GM04503 (cell line): ENCODE measurements at regions not wholly inside any gene's neighbourhood (a gene's known extent, or its start where the extent isn't known, plus 50 kb on each side); places are given as distances from the start of the nearest gene placed in this dataset.

Source experiments
- DNase-seq: peaks from one replicate; pipeline ENCODE4 v3.0.0-alpha.2; 2012; ENCODE audit warnings: low read depth

GRCh38 chr2:200137691-200138090, 168.8 kb upstream of the SPATS2L start:
- no peak for DNase-seq

- no peak for DNase-seq
These were observed 167.9 kb upstream of the SPATS2L start for GRCh38 chr2:200138391-200139124.

- no peak for DNase-seq
These were observed 161.9 kb upstream of the SPATS2L start for GRCh38 chr2:200144571-200144970.

DNA sequence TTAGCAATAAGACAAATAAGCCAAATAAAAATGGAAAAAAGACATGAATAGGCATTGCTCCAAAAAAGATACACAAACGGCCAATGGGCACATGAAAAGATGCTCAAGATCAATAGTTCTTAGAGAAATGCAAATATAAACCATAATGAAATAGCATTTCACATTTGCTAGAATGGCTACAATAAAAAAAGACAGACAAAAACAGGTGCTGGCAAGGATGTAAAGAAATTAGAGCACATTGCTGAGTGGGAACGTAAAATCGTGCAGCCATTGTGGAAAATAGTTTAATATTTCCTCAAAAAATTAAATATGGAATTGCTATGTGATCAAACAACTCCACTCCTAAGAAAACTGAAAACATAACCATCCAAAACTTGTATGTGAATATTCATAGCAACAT, 160.0 kb upstream of the SPATS2L start:
- no peak for DNase-seq

GRCh38 chr2:200147371-200147770, 159.1 kb upstream of the SPATS2L start:
- DNase-seq = no peak

DNA sequence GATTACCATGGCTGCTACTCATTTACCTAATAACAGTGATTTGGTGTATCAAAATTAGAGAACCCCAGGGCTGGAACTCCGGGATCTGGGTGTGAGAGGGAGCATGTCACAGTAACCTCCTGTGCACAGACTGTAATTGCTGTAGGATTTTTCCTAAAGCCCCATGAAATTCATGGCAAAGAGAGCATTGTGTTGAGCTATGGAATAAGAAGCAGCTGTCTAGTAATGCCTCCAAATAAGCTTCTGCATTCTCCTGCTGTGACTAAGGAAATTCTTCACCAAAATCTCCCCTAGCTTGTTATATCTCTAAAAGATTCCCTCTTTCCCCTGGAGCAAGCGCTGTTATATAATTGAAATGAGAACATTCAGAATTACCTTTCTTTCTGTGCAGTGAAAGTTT, 158.1 kb upstream of the SPATS2L start:
- DNase-seq = no peak

DNA sequence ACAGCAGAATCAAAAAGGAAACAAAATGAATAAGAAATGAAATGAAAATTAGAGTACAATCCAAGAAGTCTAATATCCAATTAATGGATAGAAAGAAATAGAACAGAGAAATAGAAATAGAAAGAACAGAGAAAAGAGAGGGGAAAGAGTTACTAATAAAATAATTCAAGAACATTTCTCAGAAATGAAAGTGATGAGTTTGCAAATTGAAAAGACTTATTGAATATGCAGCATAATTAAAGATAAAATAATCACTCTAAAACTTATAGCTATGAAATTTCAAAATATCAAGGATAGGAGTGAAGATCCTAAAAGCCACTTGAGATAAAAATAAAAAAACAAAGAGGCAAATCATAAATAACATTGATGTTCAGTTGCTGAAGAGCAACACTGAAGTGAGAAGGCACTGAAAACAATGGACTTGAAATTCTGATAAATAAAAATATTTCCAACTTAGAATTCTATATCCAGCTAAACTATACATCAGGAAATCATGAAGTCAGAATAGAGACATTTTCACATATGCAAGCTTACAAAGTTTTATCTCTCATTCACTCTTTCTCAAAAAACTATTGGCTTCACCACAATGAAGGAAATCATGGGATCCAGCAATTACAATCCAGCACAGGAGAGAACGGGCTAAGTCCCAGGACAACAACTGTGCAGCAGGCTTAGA, 155.9 kb upstream of the SPATS2L start:
- DNase-seq = no peak

DNA sequence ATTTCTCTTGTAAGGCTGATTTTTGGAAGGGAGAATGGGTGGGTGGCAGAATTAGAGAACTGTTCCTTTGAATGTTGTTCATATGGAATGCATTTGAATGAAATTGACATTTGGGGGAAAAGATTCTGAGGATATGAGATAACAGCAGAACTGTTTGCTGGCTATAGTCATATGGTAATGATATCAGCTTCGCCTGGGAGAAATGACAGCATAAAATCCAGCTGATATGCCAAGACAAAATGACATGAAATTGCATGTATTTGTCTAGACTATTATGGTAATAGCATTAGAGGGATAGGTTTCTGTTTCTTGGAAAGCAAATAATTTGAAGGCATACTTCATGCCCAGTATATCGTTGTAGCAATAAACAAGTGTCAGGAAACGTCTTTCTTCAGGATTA, 150.8 kb upstream of the SPATS2L start:
- DNase-seq = no peak

- DNase-seq = peak; percentile 56
These were observed 150.2 kb upstream of the SPATS2L start for GRCh38 chr2:200156166-200156835.

DNA sequence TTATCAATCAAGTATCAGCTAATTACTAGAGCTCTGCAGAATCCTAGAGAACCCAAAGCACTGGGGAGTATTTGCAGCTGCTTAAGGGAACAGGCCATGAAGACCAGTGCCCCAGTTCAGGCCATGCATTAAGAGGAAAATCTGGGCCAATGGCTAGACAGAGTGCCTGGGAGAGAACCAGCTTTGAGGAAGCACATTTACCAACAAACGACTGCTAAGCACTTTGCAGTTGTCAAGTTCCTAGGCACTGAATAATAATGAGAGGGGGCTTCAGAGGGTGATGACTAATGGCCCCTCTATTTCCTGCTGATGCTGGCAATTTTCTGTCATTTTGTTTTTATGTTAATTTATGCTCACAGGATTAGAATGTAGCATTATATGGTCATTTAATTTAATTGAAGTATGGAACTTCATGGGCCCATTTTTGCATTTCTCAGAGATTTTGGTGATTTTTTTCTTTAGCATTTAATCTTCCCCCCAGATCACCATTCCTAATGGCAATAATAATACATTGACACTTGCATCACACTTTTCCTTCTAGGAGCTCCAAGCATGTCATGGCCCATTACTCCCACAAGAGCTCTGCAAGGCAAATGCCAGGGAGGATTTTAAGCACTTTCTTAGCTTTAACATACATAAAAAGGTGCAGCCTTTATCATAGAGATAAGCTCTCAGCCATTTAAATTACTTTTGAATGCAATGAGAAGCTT, 147.7 kb upstream of the SPATS2L start:
- DNase-seq = no peak

- DNase-seq = peak; percentile 13
These were observed 147.2 kb upstream of the SPATS2L start for GRCh38 chr2:200159357-200159707.

DNA sequence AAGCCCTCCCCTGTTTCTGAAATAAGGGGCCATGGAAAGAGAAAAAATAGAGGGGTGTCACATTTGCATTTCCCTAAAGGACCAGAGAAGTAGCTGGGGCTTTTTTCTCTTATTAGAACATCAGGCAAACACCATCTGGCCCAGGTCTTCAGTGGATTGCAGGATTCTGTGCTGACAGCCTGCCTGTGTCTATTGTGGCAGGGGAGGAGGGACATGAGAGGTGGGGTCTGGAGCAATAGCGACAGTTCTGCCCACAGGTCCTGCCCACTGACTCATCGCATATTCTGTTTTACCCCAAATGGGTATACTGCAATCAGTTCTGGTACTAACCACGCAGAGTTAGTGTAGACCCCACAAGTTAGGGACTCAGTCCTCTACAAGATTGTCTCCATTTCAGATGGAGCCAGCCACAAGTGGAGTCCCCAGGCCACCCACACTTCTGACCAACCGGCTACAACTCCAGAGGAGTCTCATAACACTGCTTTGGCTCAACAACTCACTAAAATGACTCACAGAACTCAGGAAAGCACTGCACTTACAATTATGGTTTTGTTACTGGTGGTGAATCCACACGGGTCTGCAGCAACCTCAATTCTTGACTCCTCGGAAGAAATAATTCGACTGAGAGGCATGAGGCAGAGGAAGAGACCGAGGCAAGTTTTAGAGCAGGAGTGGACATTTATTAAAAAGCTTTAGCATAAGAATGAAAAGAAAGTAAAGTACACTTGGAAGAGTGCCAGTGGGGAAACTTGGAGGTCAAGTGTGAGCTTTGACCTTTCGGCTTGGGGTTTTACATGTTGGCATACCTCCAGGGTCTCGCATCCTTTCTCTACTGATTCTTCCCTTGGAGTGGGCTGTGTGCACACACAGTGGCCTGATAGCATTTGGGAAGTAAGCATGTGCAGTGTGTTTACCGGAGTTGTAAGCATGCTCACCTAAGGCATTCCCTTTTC, 146.4 kb upstream of the SPATS2L start:
- no peak for DNase-seq

DNA sequence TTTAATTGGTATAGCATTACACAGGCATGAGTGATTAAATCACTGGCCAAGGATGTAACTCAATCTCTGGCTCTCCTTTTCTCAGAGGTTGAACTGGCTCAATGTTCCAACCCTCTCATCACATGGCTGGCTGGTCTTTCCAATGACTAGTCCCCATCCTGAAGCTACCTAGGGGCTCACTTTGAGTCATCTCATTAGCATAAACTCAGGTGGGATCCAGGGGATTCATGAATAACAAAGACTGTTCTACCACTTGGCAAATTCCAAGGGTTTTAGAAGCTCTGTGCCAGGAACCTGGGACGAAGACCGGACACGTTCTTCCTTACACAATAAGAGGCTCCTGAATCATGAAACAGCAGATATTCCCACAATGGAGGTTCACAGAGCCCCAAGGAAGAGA, 145.0 kb upstream of the SPATS2L start:
- DNase-seq = no peak

DNA sequence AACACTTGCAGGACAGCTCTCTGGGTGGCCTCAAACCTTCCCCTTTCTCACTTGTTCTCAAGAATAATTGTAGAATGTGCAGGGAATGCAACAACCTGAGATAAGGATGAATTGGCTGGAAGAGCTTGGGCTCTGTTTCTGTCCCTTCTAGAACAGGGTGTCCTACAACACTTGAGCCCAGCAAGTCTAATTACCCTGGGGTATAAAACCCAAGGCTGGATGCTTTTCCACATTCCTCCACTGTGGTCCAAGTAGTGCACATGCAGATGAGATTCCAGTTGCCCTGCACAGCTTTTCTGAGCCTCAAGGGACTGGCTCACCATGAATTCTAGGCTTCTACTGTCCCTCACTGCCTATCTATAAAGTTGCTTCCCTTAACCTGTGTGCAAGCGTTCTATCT, 140.8 kb upstream of the SPATS2L start:
- DNase-seq = no peak

DNA sequence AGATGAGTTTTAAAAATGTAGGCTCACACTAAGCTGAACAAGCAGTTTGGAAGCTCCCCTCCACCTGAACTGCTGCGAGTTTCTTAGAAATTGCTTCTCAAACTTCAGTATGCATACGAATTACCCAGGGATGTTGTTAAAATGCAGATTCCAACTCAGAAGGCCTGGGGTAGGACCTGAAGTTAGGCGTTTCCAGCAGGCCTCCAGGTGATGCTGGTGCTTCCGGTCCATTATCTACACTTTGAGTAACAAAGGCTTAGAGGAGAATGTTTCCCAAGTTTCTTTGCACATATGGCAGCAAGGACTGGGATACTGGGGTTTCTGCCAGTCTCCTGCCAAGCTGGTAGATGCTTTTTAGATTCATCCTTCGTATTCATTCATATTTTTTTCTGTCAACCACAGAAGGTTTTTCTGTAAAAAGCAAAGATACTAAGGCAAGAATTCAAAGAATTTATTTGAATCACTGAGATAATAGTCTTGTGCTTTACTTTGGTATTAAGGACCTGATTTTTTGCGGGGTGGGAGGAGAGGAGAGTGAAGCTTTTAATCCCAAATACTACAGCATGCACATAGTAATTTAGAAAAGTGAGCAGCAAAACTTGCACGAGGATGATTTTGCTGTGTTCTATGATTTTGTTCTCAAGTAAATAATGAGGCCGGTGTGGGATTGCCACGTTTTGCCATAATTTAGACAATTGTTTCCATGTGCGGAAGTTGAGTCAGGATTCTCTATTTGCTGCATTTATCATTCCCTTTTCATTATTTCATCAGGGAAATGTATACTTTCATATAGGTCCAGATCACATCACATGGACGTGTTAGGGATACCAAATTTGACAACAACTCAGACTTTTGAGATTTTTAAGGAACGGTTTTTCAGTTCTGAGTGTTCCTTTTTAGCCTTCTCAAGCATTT, 137.6 kb upstream of the SPATS2L start:
- DNase-seq = peak; percentile 14

DNA sequence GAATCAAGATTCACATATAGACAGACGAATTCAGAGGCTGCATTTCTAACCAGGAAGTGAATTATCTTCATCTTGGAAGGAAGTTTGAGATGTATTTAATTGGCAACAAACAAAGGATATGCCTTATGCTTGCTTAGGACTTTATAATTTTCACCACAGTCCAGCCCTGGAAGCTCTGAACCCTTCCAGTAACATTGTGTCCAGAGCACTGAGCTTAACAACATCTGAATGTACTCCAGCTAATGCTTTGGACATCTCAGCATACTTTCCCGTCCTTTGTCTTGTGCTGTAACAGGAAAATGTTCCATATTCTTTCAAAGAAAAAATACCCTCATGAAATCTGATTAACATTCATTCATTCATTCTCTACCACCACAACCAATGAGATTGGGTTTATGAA, 136.3 kb upstream of the SPATS2L start:
- no peak for DNase-seq

- DNase-seq = no peak
These were observed 134.6 kb upstream of the SPATS2L start for GRCh38 chr2:200171731-200172482.

- DNase-seq = no peak
These were observed 134.0 kb upstream of the SPATS2L start for GRCh38 chr2:200172521-200172920.

DNA sequence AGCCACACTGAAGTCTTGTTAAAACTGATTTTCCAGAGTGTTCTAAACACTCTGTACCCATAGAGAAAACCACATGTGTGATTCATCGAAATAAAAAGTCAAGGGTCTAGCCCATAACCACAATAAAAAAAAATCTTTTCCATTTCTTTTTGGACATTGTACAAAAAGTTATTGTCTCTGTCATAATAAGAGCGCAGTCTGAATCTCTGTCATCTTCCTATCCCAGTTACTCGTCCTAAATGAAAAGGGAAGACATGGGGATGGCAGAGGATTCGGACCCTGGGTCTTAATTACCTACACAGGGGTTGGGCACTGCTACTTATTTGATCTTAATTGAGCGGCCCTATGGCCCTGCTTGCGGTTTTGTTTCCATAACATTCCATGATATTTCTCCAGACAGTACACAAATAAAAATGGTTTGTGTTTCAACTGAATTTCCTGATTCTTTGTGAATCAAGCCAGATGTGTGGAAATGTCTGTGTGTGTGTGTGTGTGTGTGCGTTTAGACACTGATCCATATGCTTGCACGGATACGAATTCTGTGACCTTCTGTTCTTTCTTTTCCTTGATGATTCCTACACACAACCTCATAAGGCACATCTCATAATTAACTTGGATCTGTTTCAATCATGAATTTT, 133.4 kb upstream of the SPATS2L start:
- peak; percentile 25 for DNase-seq
